ENCODE measurements at regions not wholly inside any gene's neighbourhood (a gene's known extent, or its start where the extent isn't known, plus 50 kb on each side); places are given as distances from the start of the nearest gene placed in this dataset.
A peak's percentile ranks its signal among the peaks of the same experiment; 100 is the strongest.

GRCh38 chr4:136489101-136489500, 1043.2 kb downstream of the PCDH18 start:
- no peak for DNase-seq (ENCODE audit: low read depth in 2 of 2)
- TF ChIP-seq EZH2 (IDR thresholded peaks at IDR 0.05; ENCODE audit: low read length, missing control alignments) (no peak), CTCF (conservative IDR thresholded peaks at IDR 0.05 in 1 of 2, IDR thresholded peaks at IDR 0.05 in 1 of 2; ENCODE audit: low read depth in 1 of 2, low read length in 2 of 2) (no peak)
- Histone ChIP-seq H3K4me2 (ENCODE audit: extremely low read depth, insufficient read depth, low read length) (no peak overlapping the region), H2AFZ (ENCODE audit: low read length) (no peak overlapping the region), H3K4me3 (replicated peaks in 1 of 4; ENCODE audit: control extremely low read depth in 1 of 4, insufficient read depth in 1 of 4, low read depth in 3 of 4, low read length in 4 of 4) (no peak overlapping the region), H3K9ac (ENCODE audit: insufficient read depth, low read length) (no peak overlapping the region), H3K4me1 (ENCODE audit: control insufficient read depth, extremely low read depth, insufficient read depth, low read length) (no peaks in the 10 kb centered on the region), H3K9me3 (ENCODE audit: control insufficient read depth, insufficient read depth, low read depth, low read length) (no peaks in the 10 kb centered on the region), H3K27me3 (ENCODE audit: control insufficient read depth, insufficient read depth, low read length) (no peaks in the 10 kb centered on the region), H3K36me3 (ENCODE audit: control insufficient read depth, insufficient read depth, low read length) (no peaks in the 10 kb centered on the region), H3K79me2 (ENCODE audit: control insufficient read depth, insufficient read depth, low read length) (no peaks in the 10 kb centered on the region), H4K20me1 (ENCODE audit: control insufficient read depth, extremely low read depth, insufficient read depth, low read length) (no peaks in the 10 kb centered on the region), H3K27ac (ENCODE audit: insufficient read depth, low read length) (no peak overlapping the region)

- DNase-seq (ENCODE audit: low read depth in 2 of 2): peak in 1 of 2 donors; percentile 34
- H3K4me1 ChIP-seq (ENCODE audit: control insufficient read depth, extremely low read depth, insufficient read depth, low read length): no peaks in the 10 kb centered on the region
- no peaks in the 10 kb centered on the region for H3K79me2 ChIP-seq (ENCODE audit: control insufficient read depth, insufficient read depth, low read length)
- no peak overlapping the region for H3K9ac ChIP-seq (ENCODE audit: insufficient read depth, low read length)
- no peak overlapping the region for H2AFZ ChIP-seq (ENCODE audit: low read length)
- TF ChIP-seq EZH2 (IDR thresholded peaks at IDR 0.05; ENCODE audit: low read length, missing control alignments) (no peak), CTCF (conservative IDR thresholded peaks at IDR 0.05 in 1 of 2, IDR thresholded peaks at IDR 0.05 in 1 of 2; ENCODE audit: low read depth in 1 of 2, low read length in 2 of 2) (no peak)
- no peak overlapping the region for H3K4me3 ChIP-seq (replicated peaks in 1 of 4; ENCODE audit: control extremely low read depth in 1 of 4, insufficient read depth in 1 of 4, low read depth in 3 of 4, low read length in 4 of 4)
- H3K27ac ChIP-seq (ENCODE audit: insufficient read depth, low read length): no peak overlapping the region
- H3K4me2 ChIP-seq (ENCODE audit: extremely low read depth, insufficient read depth, low read length): no peak overlapping the region
- no peaks in the 10 kb centered on the region for H3K27me3 ChIP-seq (ENCODE audit: control insufficient read depth, insufficient read depth, low read length)
- H3K9me3 ChIP-seq (ENCODE audit: control insufficient read depth, insufficient read depth, low read depth, low read length): no peaks in the 10 kb centered on the region
- H4K20me1 ChIP-seq (ENCODE audit: control insufficient read depth, extremely low read depth, insufficient read depth, low read length): no peaks in the 10 kb centered on the region
- no peaks in the 10 kb centered on the region for H3K36me3 ChIP-seq (ENCODE audit: control insufficient read depth, insufficient read depth, low read length)
Measured at GRCh38 chr4:136484996-136485395, 1047.3 kb downstream of the PCDH18 start.

GRCh38 chr4:136476753-136477152, 1055.5 kb downstream of the PCDH18 start:
- TF ChIP-seq EZH2 (IDR thresholded peaks at IDR 0.05; ENCODE audit: low read length, missing control alignments) (no peak), CTCF (conservative IDR thresholded peaks at IDR 0.05 in 1 of 2, IDR thresholded peaks at IDR 0.05 in 1 of 2; ENCODE audit: low read depth in 1 of 2, low read length in 2 of 2) (no peak)

More at GRCh38 chr4:136476753-136477152, 1055.5 kb downstream of the PCDH18 start:
- Histone ChIP-seq H3K9ac (ENCODE audit: insufficient read depth, low read length) (no peak overlapping the region), H4K20me1 (ENCODE audit: control insufficient read depth, extremely low read depth, insufficient read depth, low read length) (no peaks in the 10 kb centered on the region), H3K4me2 (ENCODE audit: extremely low read depth, insufficient read depth, low read length) (no peak overlapping the region), H3K79me2 (ENCODE audit: control insufficient read depth, insufficient read depth, low read length) (no peaks in the 10 kb centered on the region), H3K27me3 (ENCODE audit: control insufficient read depth, insufficient read depth, low read length) (no peaks in the 10 kb centered on the region), H3K9me3 (ENCODE audit: control insufficient read depth, insufficient read depth, low read depth, low read length) (no peaks in the 10 kb centered on the region), H2AFZ (ENCODE audit: low read length) (no peak overlapping the region), H3K4me1 (ENCODE audit: control insufficient read depth, extremely low read depth, insufficient read depth, low read length) (no peaks in the 10 kb centered on the region), H3K36me3 (ENCODE audit: control insufficient read depth, insufficient read depth, low read length) (no peaks in the 10 kb centered on the region), H3K27ac (ENCODE audit: insufficient read depth, low read length) (no peak overlapping the region), H3K4me3 (replicated peaks in 1 of 4; ENCODE audit: control extremely low read depth in 1 of 4, insufficient read depth in 1 of 4, low read depth in 3 of 4, low read length in 4 of 4) (no peak overlapping the region)
- DNase-seq (ENCODE audit: low read depth in 2 of 2): no peak

All from fibroblast of lung (primary cell).